GM18505 (cell line): ENCODE measurements at regions not wholly inside any gene's neighbourhood (a gene's known extent, or its start where the extent isn't known, plus 50 kb on each side); places are given as distances from the start of the nearest gene placed in this dataset.

ENCODE experiments used
- ATAC-seq: cut with Tn5 transposase; IDR thresholded peaks from one replicate; pipeline ENCODE4 v1.9.1; 2021; ENCODE audit not compliant: unreplicated experiment
- POLR2A ChIP-seq: IDR thresholded peaks from 4 replicates; pipeline ENCODE4 v1.6.1; 2011; ENCODE audit warnings: borderline replicate concordance; ENCODE audit not compliant: insufficient read depth, insufficient read length; ENCODE audit errors: extremely low read depth

- ATAC-seq, result no peak
- no peak for TF ChIP-seq POLR2A
Measured at GRCh38 chr20:1831606-1832005, 63.6 kb upstream of the SIRPA start.

- no peak for ATAC-seq
Measured at GRCh38 chr20:1831096-1831495, 64.1 kb upstream of the SIRPA start.

GRCh38 chr20:1830240-1830639 is 65.0 kb upstream of the SIRPA start:
- no peak for ATAC-seq
- no peak for TF ChIP-seq POLR2A

More at GRCh38 chr20:1831096-1831495, 64.1 kb upstream of the SIRPA start:
- TF ChIP-seq POLR2A, result no peak

GRCh38 chr20:1829531-1829930 is 65.7 kb upstream of the SIRPA start:
- no peak for TF ChIP-seq POLR2A
- ATAC-seq, result no peak

- TF ChIP-seq POLR2A, result no peak
- ATAC-seq, result no peak
Measured at GRCh38 chr20:1828786-1829131, 66.4 kb upstream of the SIRPA start.

- no peak for ATAC-seq
- TF ChIP-seq POLR2A, result no peak
Measured at GRCh38 chr20:1827974-1828785, 67.0 kb upstream of the SIRPA start.

- no peak for ATAC-seq
Measured at GRCh38 chr20:1827510-1827973, 67.7 kb upstream of the SIRPA start.

GRCh38 chr20:1825938-1826445 is 69.2 kb upstream of the SIRPA start:
- ATAC-seq, result no peak
- no peak for TF ChIP-seq POLR2A

More at GRCh38 chr20:1827510-1827973, 67.7 kb upstream of the SIRPA start:
- TF ChIP-seq POLR2A, result no peak

- ATAC-seq, result no peak
- no peak for TF ChIP-seq POLR2A
Measured at GRCh38 chr20:1825507-1825906, 69.7 kb upstream of the SIRPA start.

GRCh38 chr20:1824834-1825233 is 70.4 kb upstream of the SIRPA start:
- no peak for TF ChIP-seq POLR2A
- ATAC-seq, result no peak

- ATAC-seq, result no peak
- TF ChIP-seq POLR2A, result no peak
Measured at GRCh38 chr20:1824181-1824580, 71.0 kb upstream of the SIRPA start.

GRCh38 chr20:1823450-1823844 is 71.8 kb upstream of the SIRPA start:
- TF ChIP-seq POLR2A, result no peak

GRCh38 chr20:1822564-1823449 is 72.4 kb upstream of the SIRPA start:
- no peak for ATAC-seq
- TF ChIP-seq POLR2A, result no peak

More at GRCh38 chr20:1823450-1823844, 71.8 kb upstream of the SIRPA start:
- ATAC-seq, result no peak
